PC-3 (cell line): ENCODE measurements at regions not wholly inside any gene's neighbourhood (a gene's known extent, or its start where the extent isn't known, plus 50 kb on each side); places are given as distances from the start of the nearest gene placed in this dataset.

Experiments used
- ATAC-seq: fragments of 200-7000 bp; cut with Tn5 transposase; 2 replicates; pipeline ENCODE4 v1.9.1; 2020; ENCODE audit warnings: mild to moderate bottlenecking, moderate library complexity
- BruUV-seq: library from RNA; stranded (reverse); fragments of 400-500 nt; replicated peaks from 2 replicates; lab custom pipeline; 2021; lab: Mats Ljungman, UMichigan
- CTCF ChIA-PET: fragments of 300-600 bp; sonication (Branson Sonifier 250); formaldehyde crosslinking; loops from one replicate; lab custom pipeline; 2022; ENCODE audit warnings: antibody characterized with exemption; lab: Charles Lee
- POLR2A ChIA-PET: fragments of 300-600 bp; sonication (Branson Sonifier 250); formaldehyde crosslinking; loops from one replicate; lab custom pipeline; 2022; ENCODE audit warnings: antibody characterized with exemption; ENCODE audit not compliant: unreplicated experiment; lab: Charles Lee
- DNase-seq: peaks from one replicate; pipeline ENCODE4 v3.0.0-alpha.2; 2015
- H2AFZ ChIP-seq: fragments of 300-600 bp; sonication (generic); 2 replicates; pipeline ENCODE4 v1.6.0; 2016; ENCODE audit warnings: antibody characterized with exemption, low read length
- H3F3A ChIP-seq: fragments of 300-600 bp; sonication (generic); one replicate; pipeline ENCODE4 v1.6.0; 2017; ENCODE audit warnings: antibody characterized with exemption, low read length, control low read depth, mild to moderate bottlenecking; ENCODE audit not compliant: unreplicated experiment
- H3K27ac ChIP-seq: fragments of 300-600 bp; sonication (generic); 2 replicates; pipeline ENCODE4 v1.5.1; 2016; ENCODE audit warnings: mild to moderate bottlenecking, low read length
- H3K27me3 ChIP-seq: fragments of 300-600 bp; sonication (generic); 2 replicates; pipeline ENCODE4 v1.6.1; 2016; ENCODE audit warnings: low read length, mixed read lengths
- H3K36me3 ChIP-seq: fragments of 300-600 bp; sonication (generic); 2 replicates; pipeline ENCODE4 v1.6.1; 2016; ENCODE audit warnings: low read depth, mixed run types, low read length, mixed read lengths
- H3K4me1 ChIP-seq: fragments of 300-600 bp; sonication (generic); 2 replicates; pipeline ENCODE4 v1.5.1; 2016; ENCODE audit warnings: low read length; ENCODE audit not compliant: insufficient read depth
- H3K4me2 ChIP-seq: fragments of 300-600 bp; sonication (generic); 2 replicates; pipeline ENCODE4 v1.6.0; 2016; ENCODE audit warnings: low read length
- H3K4me3 ChIP-seq: fragments of 300-600 bp; sonication (generic); 2 replicates; pipeline ENCODE4 v1.5.1; 2016; ENCODE audit warnings: mild to moderate bottlenecking, low read length, mixed read lengths
- H3K79me2 ChIP-seq: fragments of 300-600 bp; sonication (generic); 2 replicates; pipeline ENCODE4 v1.6.1; 2017; ENCODE audit warnings: low read length, mixed read lengths
- H3K9ac ChIP-seq: fragments of 300-600 bp; sonication (generic); 2 replicates; pipeline ENCODE4 v1.6.0; 2016; ENCODE audit warnings: mild to moderate bottlenecking, low read length
- H3K9me2 ChIP-seq: fragments of 300-600 bp; sonication (generic); replicated peaks from 2 replicates; pipeline ENCODE4 v1.6.1; 2016; ENCODE audit warnings: mixed run types, low read length, mixed read lengths
- H3K9me3 ChIP-seq: fragments of 300-600 bp; sonication (generic); 2 replicates; pipeline ENCODE4 v1.6.1; 2016; ENCODE audit warnings: low read length, mixed read lengths
- H4K20me1 ChIP-seq: fragments of 300-600 bp; sonication (generic); 2 replicates; pipeline ENCODE4 v1.6.1; 2016; ENCODE audit warnings: low read length, mixed read lengths
- CTCF ChIP-seq: fragments of 300-600 bp; sonication (generic); conservative IDR thresholded peaks from 2 replicates; pipeline ENCODE4 v1.5.1; 2017; ENCODE audit warnings: antibody characterized with exemption, low read depth, mild to moderate bottlenecking, low read length
- EZH2 ChIP-seq: fragments of 300-600 bp; sonication (generic); IDR thresholded peaks from one replicate; pipeline ENCODE4 v1.6.1; 2017; ENCODE audit warnings: antibody characterized with exemption, mild to moderate bottlenecking, low read length; ENCODE audit not compliant: unreplicated experiment
- EZH2phosphoT487 ChIP-seq: fragments of 300-600 bp; sonication (generic); IDR thresholded peaks from 2 replicates; pipeline ENCODE4 v1.6.1; 2018; ENCODE audit warnings: mild to moderate bottlenecking, antibody characterized with exemption, low read length, borderline replicate concordance
- intact Hi-C: fragments of 100-400 bp; cut with micrococcal nuclease; formaldehyde crosslinking; loops from 2 replicates; pipeline ENCODE4 v1.9.0; 2023

- intact Hi-C loops, result no loop called here
Measured at GRCh38 chr5:154140381-154140780, 50.2 kb upstream of the GALNT10 start.

More at GRCh38 chr5:154140381-154140780, 50.2 kb upstream of the GALNT10 start:
- no peaks in the 10 kb centered on the region for H3K4me1 ChIP-seq
- no peaks in the 10 kb centered on the region for H3K27me3 ChIP-seq
- no peak overlapping the region for H3K27ac ChIP-seq
- no peaks in the 10 kb centered on the region for H3K36me3 ChIP-seq
- BruUV-seq, result no TSS peak
- no peak overlapping the region for H3K4me3 ChIP-seq
- ChIA-PET CTCF (no interaction called here), POLR2A (no interaction called here)
- no peaks in the 10 kb centered on the region for H3K79me2 ChIP-seq
- H2AFZ ChIP-seq, result no peak overlapping the region
- no peaks in the 10 kb centered on the region for H4K20me1 ChIP-seq
- H3K9ac ChIP-seq, result no peak overlapping the region
- H3K9me3 ChIP-seq, result no peaks in the 10 kb centered on the region
- ATAC-seq (no peak), DNase-seq (no peak)
- no peaks in the 10 kb centered on the region for H3K9me2 ChIP-seq
- H3K4me2 ChIP-seq, result no peak overlapping the region
- TF ChIP-seq EZH2phosphoT487 (no peak), CTCF (no peak), EZH2 (no peak)
- H3F3A ChIP-seq, result no peaks in the 10 kb centered on the region
